BE2C (cell line): ENCODE measurements at regions not wholly inside any gene's neighbourhood (a gene's known extent, or its start where the extent isn't known, plus 50 kb on each side); places are given as distances from the start of the nearest gene placed in this dataset.

Experiments
- DNase-seq: peaks from one replicate; pipeline ENCODE4 v3.0.0-alpha.2; 2020
- H3K27me3 ChIP-seq: fragments of 250-450 bp; sonication (Bioruptor Pico); 2 replicates; pipeline ENCODE4 v1.5.1; 2020; ENCODE audit warnings: mild to moderate bottlenecking
- H3K36me3 ChIP-seq: fragments of 250-450 bp; sonication (Bioruptor Pico); 2 replicates; pipeline ENCODE4 v1.5.1; 2020; ENCODE audit warnings: mild to moderate bottlenecking
- H3K4me1 ChIP-seq: fragments of 250-450 bp; sonication (Bioruptor Pico); 2 replicates; pipeline ENCODE4 v1.5.1; 2020
- H3K4me3 ChIP-seq: 2 replicates; pipeline ENCODE4 v1.5.1; 2011; ENCODE audit warnings: low read depth, low read length
- H3K9me3 ChIP-seq: fragments of 250-450 bp; sonication (Bioruptor Pico); 2 replicates; pipeline ENCODE4 v1.5.1; 2020
- CTCF ChIP-seq: IDR thresholded peaks from 2 replicates; pipeline ENCODE4 v1.5.1; 2012; ENCODE audit warnings: mild to moderate bottlenecking, low read depth, low read length

- Histone ChIP-seq H3K4me3 (no peak overlapping the region), H3K27me3 (no peaks in the 10 kb centered on the region), H3K36me3 (no peaks in the 10 kb centered on the region), H3K9me3 (no peaks in the 10 kb centered on the region), H3K4me1 (no peaks in the 10 kb centered on the region)
- DNase-seq: no peak
- TF ChIP-seq CTCF: no peak
Observed at GRCh38 chr5:152329207-152329606, 75.9 kb downstream of the NMUR2 start.

GRCh38 chr5:152315942-152316341, 89.1 kb downstream of the NMUR2 start:
- no peak for TF ChIP-seq CTCF
- DNase-seq: no peak
- no peaks in the 10 kb centered on the region for H3K36me3 ChIP-seq
- no peak overlapping the region for H3K4me3 ChIP-seq
- no peaks in the 10 kb centered on the region for H3K27me3 ChIP-seq
- no peaks in the 10 kb centered on the region for H3K4me1 ChIP-seq
- no peaks in the 10 kb centered on the region for H3K9me3 ChIP-seq

- Histone ChIP-seq H3K27me3 (no peaks in the 10 kb centered on the region), H3K4me1 (no peaks in the 10 kb centered on the region), H3K36me3 (no peaks in the 10 kb centered on the region), H3K9me3 (no peaks in the 10 kb centered on the region), H3K4me3 (no peak overlapping the region)
- no peak for DNase-seq
- TF ChIP-seq CTCF: no peak
Observed at GRCh38 chr5:152314196-152314829, 90.8 kb downstream of the NMUR2 start.

GRCh38 chr5:152309926-152310450, 95.1 kb downstream of the NMUR2 start:
- Histone ChIP-seq H3K9me3 (no peaks in the 10 kb centered on the region), H3K4me3 (no peak overlapping the region), H3K27me3 (no peaks in the 10 kb centered on the region), H3K4me1 (no peaks in the 10 kb centered on the region), H3K36me3 (no peaks in the 10 kb centered on the region)
- DNase-seq: no peak
- TF ChIP-seq CTCF: no peak

GRCh38 chr5:152306386-152306785, 98.7 kb downstream of the NMUR2 start:
- Histone ChIP-seq H3K4me1 (no peaks in the 10 kb centered on the region), H3K27me3 (no peaks in the 10 kb centered on the region), H3K36me3 (no peaks in the 10 kb centered on the region), H3K4me3 (no peak overlapping the region), H3K9me3 (no peaks in the 10 kb centered on the region)
- no peak for DNase-seq
- no peak for TF ChIP-seq CTCF

- no peaks in the 10 kb centered on the region for H3K4me1 ChIP-seq
- no peaks in the 10 kb centered on the region for H3K36me3 ChIP-seq
- no peaks in the 10 kb centered on the region for H3K9me3 ChIP-seq
- TF ChIP-seq CTCF: no peak
- no peaks in the 10 kb centered on the region for H3K27me3 ChIP-seq
- no peak for DNase-seq
- no peak overlapping the region for H3K4me3 ChIP-seq
Observed at GRCh38 chr5:152305525-152305924, 99.6 kb downstream of the NMUR2 start.
